HCT116 (cell line): ENCODE measurements at regions not wholly inside any gene's neighbourhood (a gene's known extent, or its start where the extent isn't known, plus 50 kb on each side); places are given as distances from the start of the nearest gene placed in this dataset.

Experiments used
- ATAC-seq: fragments of 200-7000 bp; cut with Tn5 transposase; 2 replicates; pipeline ENCODE4 v1.9.1; 2020; ENCODE audit warnings: mild to moderate bottlenecking, moderate library complexity
- BruUV-seq: library from RNA; stranded (reverse); fragments of 400-500 nt; replicated peaks from 2 replicates; lab custom pipeline; 2021; lab: Mats Ljungman, UMichigan
- CTCF ChIA-PET: fragments of 300-600 bp; sonication (Branson Sonifier 250); formaldehyde crosslinking; loops from one replicate; lab custom pipeline; 2021; ENCODE audit warnings: antibody characterized with exemption; lab: Charles Lee
- POLR2A ChIA-PET: fragments of 300-600, 350-600 bp; sonication (Branson Sonifier 250); formaldehyde crosslinking; loops from one replicate; lab custom pipeline; 2021; ENCODE audit warnings: antibody characterized with exemption; lab: Charles Lee
- RAD21 ChIA-PET, 2 experiments: fragments of 300-600 bp; sonication (Branson Sonifier 250); formaldehyde crosslinking; loops; one replicate each; lab custom pipeline; 2023; ENCODE audit warnings: low total read pairs in 2 of 2; ENCODE audit not compliant: uncharacterized antibody in 2 of 2, unreplicated experiment in 2 of 2, low non-redundant PET in 1 of 2; lab: Charles Lee
- DNase-seq: peaks from one replicate; pipeline ENCODE4 v3.0.0-alpha.2; 2010; ENCODE audit warnings: low read depth, low spot score
- H2AFZ ChIP-seq: fragments of 200-600 bp; shearing (Covaris generic), sonication (generic); 2 replicates; pipeline ENCODE4 v1.6.1; 2017; ENCODE audit warnings: low read depth, mixed run types, mixed read lengths, antibody characterized with exemption, low read length; ENCODE audit not compliant: poor library complexity, severe bottlenecking
- H3K27ac ChIP-seq: 2 replicates; pipeline ENCODE4 v1.5.1; 2012; ENCODE audit warnings: low read depth, low read length
- H3K27me3 ChIP-seq: fragments of 200-600 bp; sonication (generic); 2 replicates; pipeline ENCODE4 v1.6.1; 2016; ENCODE audit warnings: mixed run types, low read length, mixed read lengths; ENCODE audit not compliant: insufficient read depth
- H3K36me3 ChIP-seq, 2 experiments: fragments of 200-500 bp in 1 of 2; fragments of 200-600 bp in 1 of 2; sonication (Bioruptor generic) in 1 of 2; sonication (generic) in 1 of 2; 2 replicates each; pipeline versions ENCODE4 v1.5.1 to v1.6.1; 2014 to 2016; ENCODE audit warnings: low read length in 2 of 2, inconsistent platforms in 1 of 2, mixed read lengths in 1 of 2, mixed run types in 1 of 2; ENCODE audit not compliant: insufficient read depth in 2 of 2, control insufficient read depth in 1 of 2
- H3K4me1 ChIP-seq, 2 experiments: fragments of 200-600 bp in 1 of 2; sonication (generic) in 1 of 2; 2 replicates each; pipeline versions ENCODE4 v1.5.1 to v1.6.1; 2012 to 2017; ENCODE audit warnings: low read length in 2 of 2, inconsistent platforms in 1 of 2, mild to moderate bottlenecking in 1 of 2, mixed read lengths in 1 of 2, mixed run types in 1 of 2, moderate library complexity in 1 of 2; ENCODE audit not compliant: insufficient read depth in 2 of 2, control insufficient read depth in 1 of 2
- H3K4me2 ChIP-seq: fragments of 200-600 bp; sonication (generic); 2 replicates; pipeline ENCODE4 v1.6.1; 2017; ENCODE audit warnings: mixed run types, low read length, mixed read lengths
- H3K4me3 ChIP-seq, 2 experiments: fragments of 200-600 bp in 1 of 2; sonication (generic) in 1 of 2; replicated peaks in 1 of 2; 2 replicates each; pipeline ENCODE4 v1.5.1; 2011 to 2016; ENCODE audit warnings: low read length in 2 of 2, control low read depth in 1 of 2, low read depth in 1 of 2, mild to moderate bottlenecking in 1 of 2, mixed read lengths in 1 of 2, mixed run types in 1 of 2
- H3K79me2 ChIP-seq: fragments of 200-600 bp; sonication (generic); 2 replicates; pipeline ENCODE4 v1.6.1; 2017; ENCODE audit warnings: mild to moderate bottlenecking, mixed run types, low read length, moderate library complexity, mixed read lengths; ENCODE audit not compliant: insufficient read depth
- H3K9ac ChIP-seq: fragments of 200-600 bp; sonication (generic); 2 replicates; pipeline ENCODE4 v1.6.1; 2016; ENCODE audit warnings: low read length, mixed read lengths
- H3K9me2 ChIP-seq: fragments of 200-600 bp; sonication (generic), shearing (Covaris generic); 2 replicates; pipeline ENCODE4 v1.6.1; 2017; ENCODE audit warnings: mixed run types, mild to moderate bottlenecking, moderate library complexity; ENCODE audit not compliant: insufficient read depth
- H3K9me3 ChIP-seq, 2 experiments: fragments of 200-500 bp in 1 of 2; fragments of 200-600 bp in 1 of 2; sonication (Bioruptor generic) in 1 of 2; sonication (generic) in 1 of 2; 2 replicates each; pipeline ENCODE4 v1.6.1; 2014 to 2017; ENCODE audit warnings: low read length in 2 of 2, mixed read lengths in 2 of 2, inconsistent platforms in 1 of 2, low read depth in 1 of 2, mild to moderate bottlenecking in 1 of 2, mixed run types in 1 of 2, moderate library complexity in 1 of 2; ENCODE audit not compliant: control insufficient read depth in 1 of 2, insufficient read depth in 1 of 2
- H4K20me1 ChIP-seq: fragments of 200-600 bp; sonication (generic), shearing (Covaris generic); 2 replicates; pipeline ENCODE4 v1.6.1; 2017; ENCODE audit warnings: mixed run types, mild to moderate bottlenecking, moderate library complexity; ENCODE audit not compliant: insufficient read depth
- CBX3 ChIP-seq: IDR thresholded peaks from 2 replicates; pipeline ENCODE4 v1.6.1; 2012; ENCODE audit warnings: low read depth
- EGR1 ChIP-seq: IDR thresholded peaks from 2 replicates; pipeline ENCODE4 v1.6.1; 2012; ENCODE audit warnings: low read depth
- EZH2 ChIP-seq: fragments of 200-600 bp; sonication (generic); IDR thresholded peaks from 2 replicates; pipeline ENCODE4 v1.6.1; 2017; ENCODE audit warnings: antibody characterized with exemption, mixed run types
- EZH2phosphoT487 ChIP-seq: fragments of 200-600 bp; IDR thresholded peaks from 2 replicates; pipeline ENCODE4 v1.6.1; 2018; ENCODE audit warnings: antibody characterized with exemption, borderline replicate concordance
- FOSL1 ChIP-seq: IDR thresholded peaks from 2 replicates; pipeline ENCODE4 v1.6.1; 2012; ENCODE audit warnings: low read depth
- POLR2AphosphoS5 ChIP-seq: IDR thresholded peaks from 2 replicates; pipeline ENCODE4 v1.6.1; 2011; ENCODE audit warnings: mild to moderate bottlenecking, low read depth, low read length, moderate library complexity
- RAD21 ChIP-seq: IDR thresholded peaks from 2 replicates; pipeline ENCODE4 v1.6.1; 2012; ENCODE audit warnings: low read depth, mild to moderate bottlenecking
- SP1 ChIP-seq: IDR thresholded peaks from 2 replicates; pipeline ENCODE4 v1.6.1; 2012; ENCODE audit warnings: low read depth
- TCF7L2 ChIP-seq: IDR thresholded peaks from 2 replicates; pipeline ENCODE4 v1.7.0; 2011; ENCODE audit warnings: borderline replicate concordance, inconsistent platforms; ENCODE audit not compliant: insufficient read depth, insufficient read length; ENCODE audit errors: extremely low read depth
- YY1 ChIP-seq: IDR thresholded peaks from 2 replicates; pipeline ENCODE4 v1.6.1; 2011; ENCODE audit warnings: low read length, low read depth, moderate library complexity, mild to moderate bottlenecking; ENCODE audit not compliant: insufficient replicate concordance; ENCODE audit errors: extremely low read depth
- ZNF274 ChIP-seq: fragments of 200-500 bp; sonication (Bioruptor generic); IDR thresholded peaks from 2 replicates; pipeline ENCODE4 v1.6.1; 2014; ENCODE audit warnings: mild to moderate bottlenecking, low read depth, low read length, inconsistent platforms
- intact Hi-C: fragments of 100-400 bp; cut with micrococcal nuclease; formaldehyde crosslinking; loops from 2 replicates; pipeline ENCODE4 v1.10.0; 2022
- TF ChIP-seq, protein P1 (sequence below): IDR thresholded peaks from 2 replicates; pipeline ENCODE4 v1.6.1; 2012
- TF ChIP-seq, protein P2 (sequence below), 3 experiments: fragments of 200-600 bp in 1 of 3; sonication (generic) in 1 of 3; IDR thresholded peaks in 2 of 3; conservative IDR thresholded peaks in 1 of 3; 2 replicates each; pipeline ENCODE4 v1.5.1; 2012 to 2017; ENCODE audit warnings: low read depth in 2 of 3, low read length in 2 of 3, antibody characterized with exemption in 1 of 3, borderline replicate concordance in 1 of 3, control low read depth in 1 of 3, mild to moderate bottlenecking in 1 of 3, mixed read lengths in 1 of 3, mixed run types in 1 of 3, moderate library complexity in 1 of 3; ENCODE audit not compliant: insufficient read depth in 1 of 3
- TF ChIP-seq, protein P3 (sequence below): IDR thresholded peaks from 2 replicates; pipeline ENCODE4 v1.6.1; 2012; ENCODE audit warnings: low read depth

DNA sequence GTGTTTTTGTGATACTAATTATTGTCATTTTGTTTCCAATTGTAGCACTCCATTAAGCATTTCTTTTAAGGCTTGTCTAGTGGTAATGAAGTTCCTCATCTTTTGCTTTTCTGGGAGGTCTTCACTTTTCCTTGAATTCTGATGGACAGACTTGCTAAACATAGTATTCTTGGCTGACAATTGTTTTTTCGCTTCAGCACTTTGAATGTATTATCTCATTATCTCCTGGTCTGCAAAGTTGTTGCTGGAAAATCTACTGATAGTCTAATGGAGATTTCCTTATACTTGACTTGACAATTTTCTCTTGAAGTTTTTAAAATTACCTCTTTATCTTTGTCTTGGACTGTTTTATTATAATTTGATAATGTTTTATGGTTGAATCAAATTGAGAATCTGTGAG is 147.5 kb downstream of the FAM174A start:
- DNase-seq (no peak), ATAC-seq (no peak)
- intact Hi-C loops: no loop called here
- no peaks in the 10 kb centered on the region for H4K20me1 ChIP-seq
- no peak overlapping the region for H3K9ac ChIP-seq
- no peaks in the 10 kb centered on the region for H3K9me2 ChIP-seq
- ChIA-PET CTCF (no interaction called here), POLR2A (no interaction called here), RAD21 (no interaction called here)
- H3K27me3 ChIP-seq: no peaks in the 10 kb centered on the region
- H3K4me1 ChIP-seq: no peaks in the 10 kb centered on the region
- H3K27ac ChIP-seq: no peak overlapping the region
- no peaks in the 10 kb centered on the region for H3K36me3 ChIP-seq
- no peaks in the 10 kb centered on the region for H3K79me2 ChIP-seq
- H3K4me2 ChIP-seq: no peak overlapping the region
- H3K9me3 ChIP-seq: no peaks in the 10 kb centered on the region
- no peak overlapping the region for H3K4me3 ChIP-seq
- TF ChIP-seq POLR2AphosphoS5: no peak
- TF ChIP-seq EZH2: no peak
- no peak for TF ChIP-seq ZNF274
- no peak for TF ChIP-seq FOSL1
- no peak for TF ChIP-seq TCF7L2
- no peak for TF ChIP-seq SP1
- no peak for TF ChIP-seq EZH2phosphoT487
- TF ChIP-seq EGR1: no peak
- TF ChIP-seq, protein P1, sequence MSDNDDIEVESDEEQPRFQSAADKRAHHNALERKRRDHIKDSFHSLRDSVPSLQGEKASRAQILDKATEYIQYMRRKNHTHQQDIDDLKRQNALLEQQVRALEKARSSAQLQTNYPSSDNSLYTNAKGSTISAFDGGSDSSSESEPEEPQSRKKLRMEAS: no peak
- TF ChIP-seq, all 23 proteins: peak for 0
- BruUV-seq: no TSS peak
- no peak overlapping the region for H2AFZ ChIP-seq

DNA sequence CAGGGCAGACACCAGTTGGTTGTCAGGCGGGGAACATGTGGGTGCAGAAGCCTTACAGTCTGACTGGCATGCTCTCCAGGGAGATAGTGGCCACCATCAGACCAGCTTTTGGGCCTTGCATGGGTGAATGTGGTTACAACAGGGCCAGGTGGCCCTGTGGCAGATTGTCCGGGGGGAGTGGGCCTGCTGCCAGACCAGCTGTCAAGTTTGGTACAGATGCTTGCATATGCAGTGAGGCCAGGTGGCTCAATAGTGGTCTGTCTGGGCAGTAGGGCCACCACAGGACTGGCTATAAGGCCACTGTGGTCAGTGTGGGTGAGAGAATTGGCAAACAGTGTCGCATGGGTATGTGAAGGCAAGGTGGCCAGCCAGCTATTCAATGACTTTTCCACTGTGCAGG is 148.7 kb downstream of the FAM174A start:
- no peaks in the 10 kb centered on the region for H3K27me3 ChIP-seq
- no peak overlapping the region for H2AFZ ChIP-seq
- BruUV-seq: no TSS peak
- H3K9me3 ChIP-seq: no peaks in the 10 kb centered on the region
- no peaks in the 10 kb centered on the region for H3K36me3 ChIP-seq
- no peaks in the 10 kb centered on the region for H3K9me2 ChIP-seq
- H3K27ac ChIP-seq: no peak overlapping the region
- H3K4me3 ChIP-seq: no peak overlapping the region
- ATAC-seq (no peak), DNase-seq (no peak)
- H3K79me2 ChIP-seq: no peaks in the 10 kb centered on the region
- intact Hi-C loops: no loop called here
- H3K9ac ChIP-seq: no peak overlapping the region
- H3K4me2 ChIP-seq: no peak overlapping the region
- no peaks in the 10 kb centered on the region for H4K20me1 ChIP-seq
- ChIA-PET POLR2A (no interaction called here), RAD21 (no interaction called here), CTCF (no interaction called here)
- no peaks in the 10 kb centered on the region for H3K4me1 ChIP-seq
- no peak for TF ChIP-seq RAD21
- TF ChIP-seq POLR2AphosphoS5: no peak
- TF ChIP-seq, protein P2, sequence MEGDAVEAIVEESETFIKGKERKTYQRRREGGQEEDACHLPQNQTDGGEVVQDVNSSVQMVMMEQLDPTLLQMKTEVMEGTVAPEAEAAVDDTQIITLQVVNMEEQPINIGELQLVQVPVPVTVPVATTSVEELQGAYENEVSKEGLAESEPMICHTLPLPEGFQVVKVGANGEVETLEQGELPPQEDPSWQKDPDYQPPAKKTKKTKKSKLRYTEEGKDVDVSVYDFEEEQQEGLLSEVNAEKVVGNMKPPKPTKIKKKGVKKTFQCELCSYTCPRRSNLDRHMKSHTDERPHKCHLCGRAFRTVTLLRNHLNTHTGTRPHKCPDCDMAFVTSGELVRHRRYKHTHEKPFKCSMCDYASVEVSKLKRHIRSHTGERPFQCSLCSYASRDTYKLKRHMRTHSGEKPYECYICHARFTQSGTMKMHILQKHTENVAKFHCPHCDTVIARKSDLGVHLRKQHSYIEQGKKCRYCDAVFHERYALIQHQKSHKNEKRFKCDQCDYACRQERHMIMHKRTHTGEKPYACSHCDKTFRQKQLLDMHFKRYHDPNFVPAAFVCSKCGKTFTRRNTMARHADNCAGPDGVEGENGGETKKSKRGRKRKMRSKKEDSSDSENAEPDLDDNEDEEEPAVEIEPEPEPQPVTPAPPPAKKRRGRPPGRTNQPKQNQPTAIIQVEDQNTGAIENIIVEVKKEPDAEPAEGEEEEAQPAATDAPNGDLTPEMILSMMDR (IDR thresholded peaks at IDR 0.05 in 2 of 3, conservative IDR thresholded peaks at IDR 0.05 in 1 of 3; ENCODE audit: borderline replicate concordance in 1 of 3, insufficient read depth in 1 of 3, low read depth in 2 of 3, low read length in 2 of 3): no peak
- TF ChIP-seq YY1: no peak
- TF ChIP-seq SP1: no peak
- TF ChIP-seq, protein P1: no peak
- no peak for TF ChIP-seq FOSL1
- no peak for TF ChIP-seq CBX3
- TF ChIP-seq EGR1: no peak
- no peak for TF ChIP-seq TCF7L2
- TF ChIP-seq, protein P3, sequence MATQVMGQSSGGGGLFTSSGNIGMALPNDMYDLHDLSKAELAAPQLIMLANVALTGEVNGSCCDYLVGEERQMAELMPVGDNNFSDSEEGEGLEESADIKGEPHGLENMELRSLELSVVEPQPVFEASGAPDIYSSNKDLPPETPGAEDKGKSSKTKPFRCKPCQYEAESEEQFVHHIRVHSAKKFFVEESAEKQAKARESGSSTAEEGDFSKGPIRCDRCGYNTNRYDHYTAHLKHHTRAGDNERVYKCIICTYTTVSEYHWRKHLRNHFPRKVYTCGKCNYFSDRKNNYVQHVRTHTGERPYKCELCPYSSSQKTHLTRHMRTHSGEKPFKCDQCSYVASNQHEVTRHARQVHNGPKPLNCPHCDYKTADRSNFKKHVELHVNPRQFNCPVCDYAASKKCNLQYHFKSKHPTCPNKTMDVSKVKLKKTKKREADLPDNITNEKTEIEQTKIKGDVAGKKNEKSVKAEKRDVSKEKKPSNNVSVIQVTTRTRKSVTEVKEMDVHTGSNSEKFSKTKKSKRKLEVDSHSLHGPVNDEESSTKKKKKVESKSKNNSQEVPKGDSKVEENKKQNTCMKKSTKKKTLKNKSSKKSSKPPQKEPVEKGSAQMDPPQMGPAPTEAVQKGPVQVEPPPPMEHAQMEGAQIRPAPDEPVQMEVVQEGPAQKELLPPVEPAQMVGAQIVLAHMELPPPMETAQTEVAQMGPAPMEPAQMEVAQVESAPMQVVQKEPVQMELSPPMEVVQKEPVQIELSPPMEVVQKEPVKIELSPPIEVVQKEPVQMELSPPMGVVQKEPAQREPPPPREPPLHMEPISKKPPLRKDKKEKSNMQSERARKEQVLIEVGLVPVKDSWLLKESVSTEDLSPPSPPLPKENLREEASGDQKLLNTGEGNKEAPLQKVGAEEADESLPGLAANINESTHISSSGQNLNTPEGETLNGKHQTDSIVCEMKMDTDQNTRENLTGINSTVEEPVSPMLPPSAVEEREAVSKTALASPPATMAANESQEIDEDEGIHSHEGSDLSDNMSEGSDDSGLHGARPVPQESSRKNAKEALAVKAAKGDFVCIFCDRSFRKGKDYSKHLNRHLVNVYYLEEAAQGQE: no peak
